C4-2B (cell line): ENCODE measurements at regions not wholly inside any gene's neighbourhood (a gene's known extent, or its start where the extent isn't known, plus 50 kb on each side); places are given as distances from the start of the nearest gene placed in this dataset.
"Not testable (repeated sequence)": the region's sequence is repeated elsewhere in the genome, so short reads cannot be mapped to it uniquely, and the experiment has no call there.

Source experiments
- H3K27ac ChIP-seq: fragments of 450-650 bp; 2 replicates; pipeline ENCODE4 v1.5.1; 2017
- ZFX ChIP-seq: fragments of 450-650 bp; IDR thresholded peaks from 2 replicates; pipeline ENCODE4 v1.6.1; 2017
- TF ChIP-seq, protein P1 (sequence below): fragments of 450-650 bp; conservative IDR thresholded peaks from 2 replicates; pipeline ENCODE4 v1.5.1; 2017; ENCODE audit warnings: mild to moderate bottlenecking

DNA sequence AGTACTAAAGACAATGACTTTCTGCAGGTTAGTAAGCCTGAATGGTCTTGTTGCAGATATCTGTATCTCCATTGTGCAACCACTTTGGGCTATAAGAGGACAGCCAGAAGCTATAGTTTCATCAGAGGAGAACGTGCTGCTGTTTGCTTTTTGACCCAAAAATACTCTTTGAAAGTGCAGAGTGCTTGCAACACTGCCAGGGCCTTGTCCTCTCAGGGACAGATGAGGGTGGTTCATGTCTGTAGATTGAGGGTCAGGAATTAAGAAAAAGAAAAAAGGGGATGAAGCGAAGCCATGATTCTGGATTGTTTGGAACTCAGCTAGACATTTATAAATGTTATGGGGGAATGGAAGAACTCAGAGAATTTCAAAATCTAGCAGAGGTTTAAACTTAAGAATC is 212.5 kb downstream of the SEC23IP start:
- no peak overlapping the region for H3K27ac ChIP-seq
- TF ChIP-seq, protein P1, sequence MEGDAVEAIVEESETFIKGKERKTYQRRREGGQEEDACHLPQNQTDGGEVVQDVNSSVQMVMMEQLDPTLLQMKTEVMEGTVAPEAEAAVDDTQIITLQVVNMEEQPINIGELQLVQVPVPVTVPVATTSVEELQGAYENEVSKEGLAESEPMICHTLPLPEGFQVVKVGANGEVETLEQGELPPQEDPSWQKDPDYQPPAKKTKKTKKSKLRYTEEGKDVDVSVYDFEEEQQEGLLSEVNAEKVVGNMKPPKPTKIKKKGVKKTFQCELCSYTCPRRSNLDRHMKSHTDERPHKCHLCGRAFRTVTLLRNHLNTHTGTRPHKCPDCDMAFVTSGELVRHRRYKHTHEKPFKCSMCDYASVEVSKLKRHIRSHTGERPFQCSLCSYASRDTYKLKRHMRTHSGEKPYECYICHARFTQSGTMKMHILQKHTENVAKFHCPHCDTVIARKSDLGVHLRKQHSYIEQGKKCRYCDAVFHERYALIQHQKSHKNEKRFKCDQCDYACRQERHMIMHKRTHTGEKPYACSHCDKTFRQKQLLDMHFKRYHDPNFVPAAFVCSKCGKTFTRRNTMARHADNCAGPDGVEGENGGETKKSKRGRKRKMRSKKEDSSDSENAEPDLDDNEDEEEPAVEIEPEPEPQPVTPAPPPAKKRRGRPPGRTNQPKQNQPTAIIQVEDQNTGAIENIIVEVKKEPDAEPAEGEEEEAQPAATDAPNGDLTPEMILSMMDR: no peak
- TF ChIP-seq ZFX: no peak

DNA sequence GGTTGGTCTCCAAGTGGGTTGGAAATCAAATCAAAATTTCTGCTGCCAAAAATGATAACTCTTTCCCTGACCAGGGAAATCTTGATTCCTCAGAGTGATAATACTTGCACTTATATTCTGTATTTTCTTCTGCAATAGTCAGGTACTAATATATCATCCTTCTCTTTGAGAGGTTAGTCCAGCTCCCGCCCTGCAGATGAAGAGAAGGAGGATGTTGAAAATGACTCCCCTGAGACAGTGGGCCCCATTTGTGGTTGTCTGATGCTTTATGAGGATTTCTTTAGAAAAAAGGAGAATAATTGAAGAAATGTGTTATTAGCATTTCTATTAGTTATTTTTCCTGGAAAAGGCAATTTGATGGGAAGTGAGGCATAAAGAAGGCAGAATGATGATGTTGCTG is 213.0 kb downstream of the SEC23IP start:
- no peak for TF ChIP-seq ZFX
- TF ChIP-seq, protein P1: no peak
- H3K27ac ChIP-seq: no peak overlapping the region

DNA sequence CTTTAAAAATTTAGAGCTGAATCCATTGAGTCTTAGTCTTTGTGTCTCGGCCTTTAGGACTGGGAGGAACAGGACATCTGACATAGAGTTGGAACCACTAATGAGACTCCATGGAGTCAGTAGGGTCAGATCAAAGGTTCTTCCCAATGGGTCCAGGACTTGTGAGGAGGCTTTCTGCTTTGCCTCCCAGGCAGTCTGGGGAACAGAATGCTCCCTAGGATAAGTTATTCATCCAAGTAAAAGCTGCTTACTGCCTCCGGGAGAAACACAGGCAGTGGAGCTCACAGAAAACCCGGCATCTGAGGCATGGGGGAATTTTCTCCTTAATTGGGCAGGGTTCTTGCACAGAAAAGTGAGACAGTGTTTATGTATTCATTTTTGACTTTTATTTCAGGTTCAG is 216.4 kb downstream of the SEC23IP start:
- TF ChIP-seq, protein P1: no peak
- no peak for TF ChIP-seq ZFX
- H3K27ac ChIP-seq: no peak overlapping the region

DNA sequence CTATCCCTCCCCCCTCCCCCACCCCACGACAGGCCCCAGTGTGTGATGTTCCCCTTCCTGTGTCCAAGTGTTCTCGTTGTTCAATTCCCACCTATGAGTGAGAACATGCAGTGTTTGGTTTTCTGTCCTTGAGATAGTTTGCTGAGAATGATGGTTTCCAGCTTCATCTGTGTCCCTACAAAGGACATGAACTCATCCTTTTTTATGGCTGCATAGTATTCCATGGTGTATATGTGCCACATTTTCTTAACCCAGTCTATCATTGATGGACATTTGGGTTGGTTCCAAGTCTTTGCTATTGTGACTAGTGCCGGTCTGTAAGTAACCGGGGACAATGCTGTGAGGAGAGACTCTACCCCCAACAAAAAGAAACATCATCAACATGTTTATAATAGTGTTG is 217.2 kb downstream of the SEC23IP start:
- not testable (repeated sequence) for H3K27ac ChIP-seq

DNA sequence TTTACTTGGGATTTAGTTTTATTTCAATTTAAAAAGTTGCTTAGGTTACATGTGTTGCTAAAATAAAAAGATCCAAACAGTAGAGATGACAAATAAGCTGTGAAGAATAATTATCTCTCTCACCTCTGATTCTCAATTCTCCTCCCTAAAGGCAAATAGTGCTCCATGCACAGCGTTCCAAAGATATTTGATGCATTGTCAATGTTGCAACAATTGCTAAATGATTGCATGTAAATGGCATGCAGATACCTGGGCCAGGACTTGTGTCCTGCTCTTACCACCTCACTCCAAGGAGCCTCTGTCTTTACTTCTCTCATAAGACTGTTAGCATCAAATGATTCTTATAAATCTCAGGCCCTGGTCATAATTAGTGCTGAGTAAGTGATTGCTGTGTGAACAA is 217.7 kb downstream of the SEC23IP start:
- TF ChIP-seq, protein P1: no peak
- TF ChIP-seq ZFX: no peak

DNA sequence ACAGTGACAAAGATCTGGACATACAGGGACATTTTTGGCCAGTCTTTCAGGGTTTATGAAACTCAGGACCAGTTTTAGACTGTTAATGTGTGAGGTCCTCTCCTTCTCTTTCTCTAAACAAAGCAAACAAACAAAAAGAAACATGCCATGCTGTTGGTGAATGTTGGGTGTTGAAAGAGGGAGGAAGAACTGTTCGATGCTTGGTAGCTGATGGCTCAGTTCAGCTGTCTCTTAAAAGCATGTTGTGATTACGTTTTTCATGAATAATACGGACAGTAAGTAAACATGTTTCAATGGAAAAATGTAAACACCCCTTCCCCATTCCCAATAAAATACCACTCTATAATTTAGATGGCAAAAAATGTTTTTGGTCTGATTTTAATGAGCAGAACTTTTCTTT is 219.1 kb downstream of the SEC23IP start:
- TF ChIP-seq, protein P1: no peak
- no peak for TF ChIP-seq ZFX

More for the DNA sequence above, 217.7 kb downstream of the SEC23IP start:
- no peak overlapping the region for H3K27ac ChIP-seq

DNA sequence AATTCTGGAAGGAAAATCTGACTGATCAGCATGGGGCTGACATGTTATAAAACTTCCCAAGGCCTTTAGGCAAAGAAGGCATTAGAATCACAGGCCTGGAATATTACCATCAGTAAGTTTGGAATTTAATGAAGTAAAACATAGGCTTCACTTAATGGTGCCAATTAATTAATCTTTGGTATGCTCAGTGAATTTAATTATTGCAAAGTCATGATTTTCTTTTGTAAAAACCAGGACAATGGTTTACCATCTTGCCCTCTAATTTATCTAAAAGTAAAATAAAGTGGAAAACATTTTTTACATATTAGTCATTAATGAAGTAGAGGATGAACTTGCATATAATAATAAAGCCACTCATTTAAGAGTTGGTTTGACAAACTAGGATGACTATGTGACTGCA is 220.3 kb downstream of the SEC23IP start:
- no peak overlapping the region for H3K27ac ChIP-seq
- TF ChIP-seq, protein P1: no peak
- TF ChIP-seq ZFX: no peak

More for the DNA sequence above, 219.1 kb downstream of the SEC23IP start:
- no peak overlapping the region for H3K27ac ChIP-seq

DNA sequence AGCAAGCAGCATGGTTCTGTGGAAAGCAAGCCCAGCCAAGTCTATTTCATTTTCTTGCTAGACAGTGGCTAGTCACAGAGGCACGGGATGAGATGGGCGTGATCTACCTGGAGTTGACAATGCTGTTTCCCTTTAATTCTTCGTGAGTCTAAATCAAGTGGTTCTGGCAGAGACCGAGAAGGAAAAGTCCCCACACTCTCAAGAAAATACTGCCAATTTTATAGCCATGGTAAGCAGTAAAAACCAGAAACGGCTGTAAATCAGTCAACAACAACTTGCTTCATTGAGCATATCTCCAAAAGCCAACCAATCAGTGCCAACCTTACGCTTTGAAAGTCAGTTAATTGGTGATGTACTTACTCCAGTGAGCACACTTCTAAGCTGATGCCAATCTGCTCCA is 223.4 kb downstream of the SEC23IP start:
- no peak overlapping the region for H3K27ac ChIP-seq
- no peak for TF ChIP-seq ZFX
- TF ChIP-seq, protein P1: no peak
